ENCODE measurements at regions not wholly inside any gene's neighbourhood (a gene's known extent, or its start where the extent isn't known, plus 50 kb on each side); places are given as distances from the start of the nearest gene placed in this dataset.

DNA sequence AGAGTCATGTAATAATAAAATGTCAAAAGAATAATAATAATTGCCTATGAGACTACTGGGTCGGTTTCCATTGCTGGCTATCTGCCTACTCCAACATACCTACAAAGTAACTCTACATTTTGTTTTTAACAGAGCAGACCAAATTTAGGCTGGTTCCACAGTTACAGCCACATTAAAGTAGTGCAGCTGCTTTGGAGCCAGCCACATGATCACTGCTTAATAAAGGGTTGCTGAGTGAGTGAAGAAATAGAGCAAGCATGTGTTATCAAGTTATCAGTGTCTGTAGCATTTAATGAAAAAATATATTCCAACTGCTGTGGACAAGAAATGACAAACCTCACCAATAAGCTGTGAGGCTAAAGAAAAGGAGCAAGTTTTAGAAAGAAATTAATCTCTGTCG, 782.3 kb downstream of the PCDH18 start:
- no peak for TF ChIP-seq POLR2A (IDR thresholded peaks at IDR 0.05; ENCODE audit: low read depth, low read length)
- no peak for TF ChIP-seq POLR2AphosphoS5 (IDR thresholded peaks at IDR 0.05; ENCODE audit: low read depth, low read length)
- TF ChIP-seq TAF1 (IDR thresholded peaks at IDR 0.05; ENCODE audit: low read depth, low read length): no peak
- no peak for TF ChIP-seq POU2F2 (IDR thresholded peaks at IDR 0.05; ENCODE audit: low read depth, low read length)
- TF ChIP-seq PAX5 (IDR thresholded peaks at IDR 0.05; ENCODE audit: insufficient read depth, low read length, severe bottlenecking): no peak
